ENCODE measurements at regions not wholly inside any gene's neighbourhood (a gene's known extent, or its start where the extent isn't known, plus 50 kb on each side); places are given as distances from the start of the nearest gene placed in this dataset.
"Not testable (repeated sequence)": the region's sequence is repeated elsewhere in the genome, so short reads cannot be mapped to it uniquely, and the experiment has no call there.

- Histone ChIP-seq H3K9me3 (ENCODE audit: control insufficient read depth in 2 of 2, insufficient read depth in 1 of 2, low read depth in 1 of 2, low read length in 1 of 2) (no peaks in the 10 kb centered on the region), H3K4me1 (ENCODE audit: control insufficient read depth in 3 of 3, insufficient read depth in 2 of 3, low read depth in 1 of 3, low read length in 2 of 3) (no peaks in the 10 kb centered on the region), H3K36me3 (ENCODE audit: control insufficient read depth in 3 of 3, insufficient read depth in 2 of 3, low read depth in 1 of 3, low read length in 3 of 3) (no peaks in the 10 kb centered on the region), H3K4me3 (ENCODE audit: low read depth in 1 of 3, low read length in 3 of 3) (no peak overlapping the region), H3K27me3 (ENCODE audit: control insufficient read depth in 3 of 3, insufficient read depth in 3 of 3, low read length in 3 of 3) (no peaks in the 10 kb centered on the region), H3K27ac (ENCODE audit: low read depth in 1 of 3, low read length in 2 of 3) (no peak overlapping the region)
- DNase-seq (peak in 1 of 2 donors; percentile 29), FAIRE-seq (no peak)
- WGBS, 3 donors: 53 to 66% (median 59%) methylated on average over 7 of the region's 7 CpGs
Measured at GRCh38 chr16:86854626-86855294, 276.4 kb downstream of the FOXL1 start.

- WGBS, 3 donors: 80 to 82% (median 81%) methylated on average over 14 to 15 of the region's 15 CpGs
- H3K9me3 ChIP-seq (ENCODE audit: control insufficient read depth in 2 of 2, insufficient read depth in 1 of 2, low read depth in 1 of 2, low read length in 1 of 2): no peaks in the 10 kb centered on the region
- DNase-seq: no peak
- no peak overlapping the region for H3K4me3 ChIP-seq (ENCODE audit: low read depth in 1 of 3, low read length in 3 of 3)
- no peak overlapping the region for H3K27ac ChIP-seq (ENCODE audit: low read depth in 1 of 3, low read length in 2 of 3)
- H3K27me3 ChIP-seq (ENCODE audit: control insufficient read depth in 3 of 3, insufficient read depth in 3 of 3, low read length in 3 of 3): no peaks in the 10 kb centered on the region
- H3K4me1 ChIP-seq (ENCODE audit: control insufficient read depth in 3 of 3, insufficient read depth in 2 of 3, low read depth in 1 of 3, low read length in 2 of 3): no peaks in the 10 kb centered on the region
- H3K36me3 ChIP-seq (ENCODE audit: control insufficient read depth in 3 of 3, insufficient read depth in 2 of 3, low read depth in 1 of 3, low read length in 3 of 3): no peaks in the 10 kb centered on the region
- FAIRE-seq: no peak
Measured at GRCh38 chr16:86856946-86857586, 278.7 kb downstream of the FOXL1 start.

DNA sequence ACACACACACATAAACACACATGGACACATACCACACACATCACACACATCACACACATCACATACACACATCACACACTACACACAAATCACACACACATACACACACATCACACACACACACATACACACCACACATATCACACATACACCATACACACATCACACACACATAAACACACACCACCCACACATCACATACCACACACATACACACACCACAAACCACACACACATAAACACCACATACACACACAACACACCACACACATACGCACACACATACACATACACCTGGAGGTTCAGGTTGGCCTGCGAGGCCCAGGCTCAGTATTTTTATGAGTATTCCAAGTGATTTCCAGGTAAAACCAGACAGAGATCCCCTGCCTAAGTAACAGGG, 279.5 kb downstream of the FOXL1 start:
- Histone ChIP-seq H3K9me3 (ENCODE audit: control insufficient read depth in 2 of 2, insufficient read depth in 1 of 2, low read depth in 1 of 2, low read length in 1 of 2) (no peaks in the 10 kb centered on the region), H3K4me1 (ENCODE audit: control insufficient read depth in 3 of 3, insufficient read depth in 2 of 3, low read depth in 1 of 3, low read length in 2 of 3) (no peaks in the 10 kb centered on the region), H3K27me3 (ENCODE audit: control insufficient read depth in 3 of 3, insufficient read depth in 3 of 3, low read length in 3 of 3) (no peaks in the 10 kb centered on the region), H3K4me3 (ENCODE audit: low read depth in 1 of 3, low read length in 3 of 3) (no peak overlapping the region), H3K36me3 (ENCODE audit: control insufficient read depth in 3 of 3, insufficient read depth in 2 of 3, low read depth in 1 of 3, low read length in 3 of 3) (no peaks in the 10 kb centered on the region), H3K27ac (ENCODE audit: low read depth in 1 of 3, low read length in 2 of 3) (no peak overlapping the region)
- FAIRE-seq (no peak), DNase-seq (no peak)
- 89 to 96% (median 95%) methylated on average over 2 of the region's 2 CpGs for WGBS, 3 donors

DNA sequence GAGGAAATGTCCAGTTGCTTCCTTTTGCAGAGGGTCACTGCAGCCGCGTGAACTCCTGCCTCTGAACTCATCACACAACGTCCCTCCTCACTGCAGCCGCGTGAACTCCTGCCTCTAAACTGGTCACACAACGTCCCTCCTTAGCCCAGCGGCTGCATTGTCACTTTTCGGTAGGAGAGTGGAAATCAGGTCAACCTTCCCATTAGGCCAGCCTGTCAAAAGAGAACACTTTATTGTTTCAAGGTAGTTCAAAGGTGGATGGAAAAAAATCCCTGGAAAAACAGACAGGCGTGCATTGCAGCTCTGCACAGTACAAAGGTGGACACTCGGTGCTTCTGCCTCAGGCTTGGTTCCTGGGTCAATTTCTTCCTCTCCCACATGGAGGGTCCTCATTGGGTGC, 280.2 kb downstream of the FOXL1 start:
- H3K27me3 ChIP-seq (ENCODE audit: control insufficient read depth in 3 of 3, insufficient read depth in 3 of 3, low read length in 3 of 3): no peaks in the 10 kb centered on the region
- no peak overlapping the region for H3K27ac ChIP-seq (ENCODE audit: low read depth in 1 of 3, low read length in 2 of 3)
- no peaks in the 10 kb centered on the region for H3K9me3 ChIP-seq (ENCODE audit: control insufficient read depth in 2 of 2, insufficient read depth in 1 of 2, low read depth in 1 of 2, low read length in 1 of 2)
- H3K36me3 ChIP-seq (ENCODE audit: control insufficient read depth in 3 of 3, insufficient read depth in 2 of 3, low read depth in 1 of 3, low read length in 3 of 3): no peaks in the 10 kb centered on the region
- DNase-seq: no peak
- no peak for FAIRE-seq
- no peak overlapping the region for H3K4me3 ChIP-seq (ENCODE audit: low read depth in 1 of 3, low read length in 3 of 3)
- WGBS, 3 donors: 56 to 65% (median 61%) methylated on average over 10 of the region's 10 CpGs
- H3K4me1 ChIP-seq (ENCODE audit: control insufficient read depth in 3 of 3, insufficient read depth in 2 of 3, low read depth in 1 of 3, low read length in 2 of 3): no peaks in the 10 kb centered on the region

DNA sequence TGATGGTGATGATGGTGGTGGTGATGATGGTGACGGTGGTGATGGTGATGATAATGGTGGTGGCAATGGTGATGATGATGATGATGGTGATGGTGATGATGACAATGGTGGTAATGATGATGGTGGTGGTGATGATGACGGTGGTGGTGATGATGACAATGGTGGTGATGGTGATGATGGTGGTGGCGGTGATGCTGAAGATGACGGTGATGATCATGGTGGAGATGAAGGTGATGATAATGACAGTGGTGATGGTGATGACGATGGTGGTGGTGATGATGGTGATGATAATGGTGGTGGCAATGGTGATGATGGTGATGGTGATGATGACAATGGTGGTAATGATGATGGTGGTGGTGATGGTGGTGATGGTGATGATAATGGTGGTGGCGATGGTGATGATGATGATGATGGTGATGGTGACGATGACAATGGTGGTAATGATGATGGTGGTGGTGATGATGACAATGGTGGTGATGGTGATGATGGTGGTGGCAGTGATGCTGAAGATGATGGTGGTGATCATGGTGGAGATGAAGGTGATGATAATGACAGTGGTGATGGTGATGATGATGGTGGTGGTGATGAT, 283.0 kb downstream of the FOXL1 start:
- 97 to 98% (median 97%) methylated on average over 7 of the region's 7 CpGs for WGBS, 3 donors
- not testable (repeated sequence) for H3K27me3 ChIP-seq (ENCODE audit: control insufficient read depth in 3 of 3, insufficient read depth in 3 of 3, low read length in 3 of 3); FAIRE-seq; H3K9me3 ChIP-seq (ENCODE audit: control insufficient read depth in 2 of 2, insufficient read depth in 1 of 2, low read depth in 1 of 2, low read length in 1 of 2); H3K36me3 ChIP-seq (ENCODE audit: control insufficient read depth in 3 of 3, insufficient read depth in 2 of 3, low read depth in 1 of 3, low read length in 3 of 3); H3K4me1 ChIP-seq (ENCODE audit: control insufficient read depth in 3 of 3, insufficient read depth in 2 of 3, low read depth in 1 of 3, low read length in 2 of 3); DNase-seq; H3K4me3 ChIP-seq (ENCODE audit: low read depth in 1 of 3, low read length in 3 of 3); H3K27ac ChIP-seq (ENCODE audit: low read depth in 1 of 3, low read length in 2 of 3)

DNA sequence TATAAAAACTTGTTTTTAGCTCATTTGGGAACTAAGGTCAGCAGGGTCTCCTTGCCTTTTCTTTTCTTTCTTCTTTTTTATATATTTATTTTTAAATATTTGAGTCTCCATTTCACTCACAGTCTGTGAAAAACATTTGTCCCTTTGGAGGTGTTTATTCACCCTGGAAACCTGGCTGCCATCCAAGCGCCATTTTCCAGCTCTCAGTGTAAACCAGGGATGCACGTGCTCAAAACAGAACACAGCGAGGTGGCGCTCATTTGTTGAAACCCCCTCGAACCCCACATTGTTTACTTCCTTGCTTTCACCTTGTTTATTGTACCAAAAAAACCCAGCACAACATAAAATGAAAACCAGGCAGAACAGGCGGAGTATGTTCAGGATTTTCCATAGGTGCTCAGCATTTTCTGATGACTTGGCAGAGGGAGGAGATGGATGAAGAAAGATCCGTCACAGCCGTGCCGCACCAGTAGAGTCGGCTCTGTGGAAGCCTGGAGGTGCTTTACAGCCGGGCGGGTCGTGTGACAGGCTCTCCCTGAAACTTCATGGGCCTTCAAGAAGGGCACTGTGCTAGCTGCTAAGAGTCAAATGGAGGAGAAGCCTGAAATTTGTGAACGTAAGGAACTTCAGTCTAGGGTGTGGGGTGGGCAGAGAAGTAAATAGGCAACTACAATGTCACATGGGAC, 284.4 kb downstream of the FOXL1 start:
- Histone ChIP-seq H3K4me1 (ENCODE audit: control insufficient read depth in 3 of 3, insufficient read depth in 2 of 3, low read depth in 1 of 3, low read length in 2 of 3) (no peaks in the 10 kb centered on the region), H3K9me3 (ENCODE audit: control insufficient read depth in 2 of 2, insufficient read depth in 1 of 2, low read depth in 1 of 2, low read length in 1 of 2) (no peaks in the 10 kb centered on the region), H3K4me3 (ENCODE audit: low read depth in 1 of 3, low read length in 3 of 3) (no peak overlapping the region), H3K36me3 (ENCODE audit: control insufficient read depth in 3 of 3, insufficient read depth in 2 of 3, low read depth in 1 of 3, low read length in 3 of 3) (no peaks in the 10 kb centered on the region), H3K27ac (ENCODE audit: low read depth in 1 of 3, low read length in 2 of 3) (no peak overlapping the region), H3K27me3 (ENCODE audit: control insufficient read depth in 3 of 3, insufficient read depth in 3 of 3, low read length in 3 of 3) (no peaks in the 10 kb centered on the region)
- FAIRE-seq (no peak), DNase-seq (peak in 1 of 2 donors; percentile 19)
- WGBS, 3 donors: 44 to 58% (median 50%) methylated on average over 14 of the region's 14 CpGs

GRCh38 chr16:86863609-86864008, 285.3 kb downstream of the FOXL1 start:
- no peaks in the 10 kb centered on the region for H3K4me1 ChIP-seq (ENCODE audit: control insufficient read depth in 3 of 3, insufficient read depth in 2 of 3, low read depth in 1 of 3, low read length in 2 of 3)
- FAIRE-seq: no peak
- H3K36me3 ChIP-seq (ENCODE audit: control insufficient read depth in 3 of 3, insufficient read depth in 2 of 3, low read depth in 1 of 3, low read length in 3 of 3): no peaks in the 10 kb centered on the region
- DNase-seq: no peak
- no peaks in the 10 kb centered on the region for H3K27me3 ChIP-seq (ENCODE audit: control insufficient read depth in 3 of 3, insufficient read depth in 3 of 3, low read length in 3 of 3)
- no peaks in the 10 kb centered on the region for H3K9me3 ChIP-seq (ENCODE audit: control insufficient read depth in 2 of 2, insufficient read depth in 1 of 2, low read depth in 1 of 2, low read length in 1 of 2)
- WGBS, 3 donors: 76 to 88% (median 82%) methylated on average over 7 of the region's 7 CpGs
- no peak overlapping the region for H3K27ac ChIP-seq (ENCODE audit: low read depth in 1 of 3, low read length in 2 of 3)
- H3K4me3 ChIP-seq (ENCODE audit: low read depth in 1 of 3, low read length in 3 of 3): no peak overlapping the region

GRCh38 chr16:86864586-86864985, 286.2 kb downstream of the FOXL1 start:
- H3K27me3 ChIP-seq (ENCODE audit: control insufficient read depth in 3 of 3, insufficient read depth in 3 of 3, low read length in 3 of 3): no peaks in the 10 kb centered on the region
- FAIRE-seq (no peak), DNase-seq (no peak)
- H3K4me3 ChIP-seq (ENCODE audit: low read depth in 1 of 3, low read length in 3 of 3): no peak overlapping the region
- H3K27ac ChIP-seq (ENCODE audit: low read depth in 1 of 3, low read length in 2 of 3): no peak overlapping the region
- no peaks in the 10 kb centered on the region for H3K36me3 ChIP-seq (ENCODE audit: control insufficient read depth in 3 of 3, insufficient read depth in 2 of 3, low read depth in 1 of 3, low read length in 3 of 3)
- no peaks in the 10 kb centered on the region for H3K9me3 ChIP-seq (ENCODE audit: control insufficient read depth in 2 of 2, insufficient read depth in 1 of 2, low read depth in 1 of 2, low read length in 1 of 2)
- 92 to 95% (median 94%) methylated on average over 6 of the region's 6 CpGs for WGBS, 3 donors
- H3K4me1 ChIP-seq (ENCODE audit: control insufficient read depth in 3 of 3, insufficient read depth in 2 of 3, low read depth in 1 of 3, low read length in 2 of 3): no peaks in the 10 kb centered on the region

Data from small intestine (tissue), 7 donors.